K562 (cell line): ENCODE measurements at regions not wholly inside any gene's neighbourhood (a gene's known extent, or its start where the extent isn't known, plus 50 kb on each side); places are given as distances from the start of the nearest gene placed in this dataset.
A peak's percentile ranks its signal among the peaks of the same experiment; 100 is the strongest.

Source experiments
- ATAC-seq: fragments of 200-7000 bp; cut with Tn5 transposase; 3 replicates; pipeline ENCODE4 v1.9.1; 2020; ENCODE audit warnings: moderate library complexity
- BruUV-seq: library from RNA; stranded (reverse); fragments of 400-500 nt; replicated peaks from 2 replicates; lab custom pipeline; 2021; lab: Mats Ljungman, UMichigan
- CTCF ChIA-PET: fragments of 300-600 bp; formaldehyde crosslinking; extraction: SDS; loops from one replicate; lab custom pipeline; 2021; ENCODE audit warnings: low intra/inter-chr PET ratio; lab: Yijun Ruan, JAX
- POLR2A ChIA-PET: fragments of 300-600, 350-650 bp; sonication (Branson Sonifier 250); formaldehyde crosslinking; extraction: SDS; loops from one replicate; lab custom pipeline; 2021; ENCODE audit warnings: antibody characterized with exemption, inconsistent platforms; lab: Yijun Ruan, JAX
- DNase-seq, 4 experiments: peaks; one replicate each; pipeline versions ENCODE4 v3.0.0 to v3.0.0-alpha.2; 2011 to 2018; ENCODE audit warnings: low spot score in 3 of 4, mixed read lengths in 3 of 4; ENCODE audit errors: extremely low read depth in 1 of 4
- FAIRE-seq: peaks from 2 replicates; lab custom pipeline; 2011; peaks lifted over from hg19 to GRCh38; lab: Jason Lieb, UNC
- H2AFZ ChIP-seq: 2 replicates; pipeline ENCODE4 v1.6.0; 2011; ENCODE audit warnings: low read depth, low read length, control low read depth, inconsistent platforms
- H3K27ac ChIP-seq: fragments of 200-600 bp; 3 replicates; pipeline ENCODE4 v1.8.0; 2011; ENCODE audit warnings: low read depth, mild to moderate bottlenecking, control low read depth, inconsistent platforms, low read length, moderate library complexity, mixed read lengths; ENCODE audit errors: extremely low read depth
- H3K27me3 ChIP-seq, 2 experiments: fragments of 300-600 bp in 1 of 2; 2 replicates in 1 of 2; 3 replicates in 1 of 2; pipeline versions ENCODE4 v1.6.0 to v1.8.0; 2011; ENCODE audit warnings: inconsistent platforms in 2 of 2, low read length in 2 of 2, mild to moderate bottlenecking in 1 of 2, mixed read lengths in 1 of 2, moderate library complexity in 1 of 2; ENCODE audit not compliant: control insufficient read depth in 2 of 2, insufficient read depth in 2 of 2
- H3K36me3 ChIP-seq: fragments of 300-600 bp; 3 replicates; pipeline ENCODE4 v1.8.0; 2011; ENCODE audit warnings: mild to moderate bottlenecking, low read length, inconsistent platforms; ENCODE audit not compliant: control insufficient read depth, insufficient read depth
- H3K4me1 ChIP-seq, 2 experiments: fragments of 200-600 bp in 1 of 2; replicated peaks in 1 of 2; 2 replicates in 1 of 2; 3 replicates in 1 of 2; pipeline versions ENCODE4 v1.5.1 to v1.8.0; 2011; ENCODE audit warnings: inconsistent platforms in 2 of 2, low read length in 2 of 2, mild to moderate bottlenecking in 1 of 2, mixed read lengths in 1 of 2, moderate library complexity in 1 of 2; ENCODE audit not compliant: control insufficient read depth in 2 of 2, insufficient read depth in 2 of 2
- H3K4me2 ChIP-seq: 2 replicates; pipeline ENCODE4 v1.6.1; 2011; ENCODE audit warnings: low read length, control low read depth, inconsistent platforms, mixed read lengths; ENCODE audit not compliant: insufficient read depth
- H3K4me3 ChIP-seq: fragments of 200-600 bp; sonication (generic), shearing (Covaris generic); 2 replicates; pipeline ENCODE4 v1.5.1; 2016; ENCODE audit warnings: control low read depth, inconsistent platforms
- H3K79me2 ChIP-seq: fragments of 200-600 bp; 3 replicates; pipeline ENCODE4 v1.8.0; 2011; ENCODE audit warnings: low read length, inconsistent platforms; ENCODE audit not compliant: control insufficient read depth, insufficient read depth
- H3K9ac ChIP-seq, 2 experiments: 2 replicates each; pipeline versions ENCODE4 v1.6.0 to v1.6.1; 2011; ENCODE audit warnings: low read depth in 2 of 2, low read length in 2 of 2, control low read depth in 1 of 2, inconsistent platforms in 1 of 2, mild to moderate bottlenecking in 1 of 2, mixed read lengths in 1 of 2; ENCODE audit not compliant: insufficient read depth in 1 of 2
- H3K9me1 ChIP-seq: one replicate; pipeline ENCODE4 v1.6.0; 2011; ENCODE audit warnings: inconsistent platforms, mild to moderate bottlenecking, low read length, moderate library complexity; ENCODE audit not compliant: control insufficient read depth, insufficient read depth
- H3K9me3 ChIP-seq: replicated peaks from 2 replicates; pipeline ENCODE4 v1.5.1; 2011; ENCODE audit warnings: low read depth, low read length, inconsistent platforms; ENCODE audit not compliant: control insufficient read depth, insufficient read depth
- H4K20me1 ChIP-seq: replicated peaks from 2 replicates; pipeline ENCODE4 v1.6.1; 2011; ENCODE audit warnings: low read length, inconsistent platforms, mixed read lengths; ENCODE audit not compliant: control insufficient read depth, insufficient read depth
- ATF1 ChIP-seq, 2 experiments: fragments of 450-650 bp in 1 of 2; IDR thresholded peaks; 2 replicates each; pipeline ENCODE4 v1.6.1; 2016; ENCODE audit warnings: missing compliant biosample characterization in 1 of 2, missing genetic modification characterization in 1 of 2
- ATF3 ChIP-seq, 2 experiments: fragments of 450-650 bp in 1 of 2; sonication (generic) in 1 of 2; formaldehyde crosslinking in 1 of 2; IDR thresholded peaks in 1 of 2; conservative IDR thresholded peaks in 1 of 2; 2 replicates each; pipeline versions ENCODE4 v1.6.1 to v1.8.1; 2016 to 2023; ENCODE audit warnings: mild to moderate bottlenecking in 2 of 2, moderate library complexity in 2 of 2, inconsistent platforms in 1 of 2, missing genetic modification reagents in 1 of 2
- CBFA2T2 ChIP-seq: fragments of 450-650 bp; conservative IDR thresholded peaks from 2 replicates; pipeline ENCODE4 v1.6.1; 2017; ENCODE audit warnings: mild to moderate bottlenecking
- CREM ChIP-seq: IDR thresholded peaks from 2 replicates; pipeline ENCODE4 v1.6.1; 2014; ENCODE audit warnings: antibody characterized with exemption, low read depth
- FOXP4 ChIP-seq: sonication (generic); formaldehyde crosslinking; IDR thresholded peaks from 2 replicates; pipeline ENCODE4 v1.8.0; 2022; ENCODE audit warnings: mild to moderate bottlenecking, missing genetic modification reagents, borderline replicate concordance
- MEIS2 ChIP-seq: fragments of 450-650 bp; IDR thresholded peaks from 2 replicates; pipeline ENCODE4 v1.6.1; 2014; ENCODE audit warnings: mild to moderate bottlenecking; ENCODE audit not compliant: partially characterized antibody
- TEAD4 ChIP-seq, 2 experiments: sonication (generic) in 1 of 2; formaldehyde crosslinking in 1 of 2; IDR thresholded peaks; 2 replicates each; pipeline versions ENCODE4 v1.6.1 to v1.8.0; 2012 to 2022; ENCODE audit warnings: borderline replicate concordance in 1 of 2, inconsistent platforms in 1 of 2, low read length in 1 of 2, mild to moderate bottlenecking in 1 of 2, missing genetic modification reagents in 1 of 2
- WGBS: fragments of 100-300 bp; shearing (Covaris generic); methylation state at CpG from one replicate; pipeline ENCODE4 v1.1.6; 2016; ENCODE audit warnings: low coverage, mixed read lengths; ENCODE audit not compliant: insufficient coverage; ENCODE audit errors: missing lambda C conversion rate; 5-methylcytosine and 5-hydroxymethylcytosine counted together
- in situ Hi-C: fragments of 300-500 bp; cut with MboI; formaldehyde crosslinking; loops from 4 replicates; pipeline ENCODE4 v1.15.0; 2018; ENCODE audit warnings: inconsistent platforms, mixed read lengths
- intact Hi-C: fragments of 100-400 bp; cut with micrococcal nuclease; formaldehyde crosslinking; loops from 2 replicates; pipeline ENCODE4 v1.14.2; 2022
- TF ChIP-seq, protein P1 (sequence below): fragments of 250-450 bp; sonication (Bioruptor Pico); IDR thresholded peaks from 2 replicates; pipeline ENCODE4 v1.4.0; 2020

GRCh38 chr18:25875551-25876240, 214.7 kb downstream of the SS18 start:
- 0% methylated on average over 7 of the region's 7 CpGs for WGBS
- ChIA-PET POLR2A (interaction anchor here (0.7 kb wide), 1 partner anchor 599 kb away, joined by 3 read pairs; no protein-coding TSS in a partner anchor), CTCF (no interaction called here)
- Histone ChIP-seq H3K4me2 (no peak overlapping the region), H3K9ac (no peak overlapping the region), H3K4me3 (no peak overlapping the region), H3K4me1 (no peaks in the 10 kb centered on the region), H2AFZ (no peak overlapping the region), H3K27ac (no peak overlapping the region), H3K27me3 (no peaks in the 10 kb centered on the region), H4K20me1 (no peaks in the 10 kb centered on the region), H3K36me3 (no peaks in the 10 kb centered on the region), H3K9me3 (no peaks in the 10 kb centered on the region), H3K79me2 (no peaks in the 10 kb centered on the region), H3K9me1 (no peaks in the 10 kb centered on the region)
- FAIRE-seq (no peak), DNase-seq (no peak), ATAC-seq (no peak)
- no TSS peak for BruUV-seq
- intact Hi-C loops (no loop called here), in situ Hi-C loops (no loop called here)
- TF ChIP-seq FOXP4 (CRISPR knock-in tag) = no peak

GRCh38 chr18:25873833-25874232, 216.6 kb downstream of the SS18 start:
- Histone ChIP-seq H2AFZ (no peak overlapping the region), H3K27me3 (no peaks in the 10 kb centered on the region), H3K27ac (no peak overlapping the region), H3K4me2 (no peak overlapping the region), H3K9me3 (no peaks in the 10 kb centered on the region), H3K9ac (no peak overlapping the region), H3K36me3 (no peaks in the 10 kb centered on the region), H3K79me2 (no peaks in the 10 kb centered on the region), H3K9me1 (no peaks in the 10 kb centered on the region), H3K4me3 (no peak overlapping the region), H4K20me1 (no peaks in the 10 kb centered on the region), H3K4me1 (no peaks in the 10 kb centered on the region)
- FAIRE-seq = no peak
- 0% methylated on average over 3 of the region's 3 CpGs for WGBS
- CTCF ChIA-PET = no interaction called here
- in situ Hi-C loops = no loop called here
- intact Hi-C loops = no loop called here
- no peak for ATAC-seq
- DNase-seq = peak in 1 of 4 experiments; percentile 34
- no TSS peak for BruUV-seq
- POLR2A ChIA-PET = no interaction called here
- TF ChIP-seq CREM = peak; percentile 88
- TF ChIP-seq, protein P1, sequence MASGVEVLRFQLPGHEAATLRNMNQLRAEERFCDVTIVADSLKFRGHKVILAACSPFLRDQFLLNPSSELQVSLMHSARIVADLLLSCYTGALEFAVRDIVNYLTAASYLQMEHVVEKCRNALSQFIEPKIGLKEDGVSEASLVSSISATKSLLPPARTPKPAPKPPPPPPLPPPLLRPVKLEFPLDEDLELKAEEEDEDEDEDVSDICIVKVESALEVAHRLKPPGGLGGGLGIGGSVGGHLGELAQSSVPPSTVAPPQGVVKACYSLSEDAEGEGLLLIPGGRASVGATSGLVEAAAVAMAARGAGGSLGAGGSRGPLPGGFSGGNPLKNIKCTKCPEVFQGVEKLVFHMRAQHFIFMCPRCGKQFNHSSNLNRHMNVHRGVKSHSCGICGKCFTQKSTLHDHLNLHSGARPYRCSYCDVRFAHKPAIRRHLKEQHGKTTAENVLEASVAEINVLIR (CRISPR knock-in tag) = peak; percentile 84
- peak; percentile 63 for TF ChIP-seq ATF3 (IDR thresholded peaks at IDR 0.05)
- TF ChIP-seq ATF3 (CRISPR knock-in tag; conservative IDR thresholded peaks at IDR 0.05) = no peak
- TF ChIP-seq MEIS2 = peak; percentile 32
- TF ChIP-seq ATF1 (CRISPR knock-in tag; IDR thresholded peaks at IDR 0.05) = no peak
- peak; percentile 89 for TF ChIP-seq ATF1 (tag; IDR thresholded peaks at IDR 0.05)
- TF ChIP-seq TEAD4 (IDR thresholded peaks at IDR 0.05; ENCODE audit: low read length) = peak; percentile 43; the same call in 1 of the 2 replicates
- no peak for TF ChIP-seq TEAD4 (CRISPR knock-in tag; IDR thresholded peaks at IDR 0.05; ENCODE audit: borderline replicate concordance)
- TF ChIP-seq CBFA2T2 = 0 out of 2 replicates have a peak, but pooled peaks have one; percentile 19
